GM10266 (cell line): ENCODE measurements at regions not wholly inside any gene's neighbourhood (a gene's known extent, or its start where the extent isn't known, plus 50 kb on each side); places are given as distances from the start of the nearest gene placed in this dataset.

Experiments
- DNase-seq: peaks from one replicate; pipeline ENCODE4 v3.0.0; 2012; ENCODE audit errors: extremely low spot score
- TF ChIP-seq, protein P1 (sequence below): IDR thresholded peaks from 2 replicates; pipeline ENCODE4 v1.5.1; 2012; ENCODE audit warnings: mild to moderate bottlenecking, low read depth; ENCODE audit not compliant: control insufficient read depth, insufficient read depth; ENCODE audit errors: missing control alignments

DNA sequence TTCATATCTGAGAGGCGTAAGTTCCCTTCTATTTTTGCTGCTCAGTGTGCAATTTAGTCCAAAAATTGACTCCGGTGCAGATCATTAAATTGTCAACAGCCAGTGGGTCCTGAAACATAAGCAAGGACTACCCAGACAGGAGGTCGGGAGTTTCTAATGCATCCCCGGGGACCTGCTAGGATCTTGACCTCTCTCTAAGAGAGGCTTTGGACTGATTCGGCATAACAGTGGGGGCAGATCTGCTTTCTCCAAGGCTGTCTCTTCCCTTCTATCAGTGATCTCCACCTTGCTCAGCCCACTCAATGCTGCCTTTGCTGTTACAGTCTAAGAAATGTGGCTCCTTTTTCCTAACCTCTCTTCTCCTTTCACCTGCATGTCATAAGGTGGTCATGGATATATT, 199.1 kb upstream of the NRP1 start:
- DNase-seq, result no peak
- TF ChIP-seq, protein P1, sequence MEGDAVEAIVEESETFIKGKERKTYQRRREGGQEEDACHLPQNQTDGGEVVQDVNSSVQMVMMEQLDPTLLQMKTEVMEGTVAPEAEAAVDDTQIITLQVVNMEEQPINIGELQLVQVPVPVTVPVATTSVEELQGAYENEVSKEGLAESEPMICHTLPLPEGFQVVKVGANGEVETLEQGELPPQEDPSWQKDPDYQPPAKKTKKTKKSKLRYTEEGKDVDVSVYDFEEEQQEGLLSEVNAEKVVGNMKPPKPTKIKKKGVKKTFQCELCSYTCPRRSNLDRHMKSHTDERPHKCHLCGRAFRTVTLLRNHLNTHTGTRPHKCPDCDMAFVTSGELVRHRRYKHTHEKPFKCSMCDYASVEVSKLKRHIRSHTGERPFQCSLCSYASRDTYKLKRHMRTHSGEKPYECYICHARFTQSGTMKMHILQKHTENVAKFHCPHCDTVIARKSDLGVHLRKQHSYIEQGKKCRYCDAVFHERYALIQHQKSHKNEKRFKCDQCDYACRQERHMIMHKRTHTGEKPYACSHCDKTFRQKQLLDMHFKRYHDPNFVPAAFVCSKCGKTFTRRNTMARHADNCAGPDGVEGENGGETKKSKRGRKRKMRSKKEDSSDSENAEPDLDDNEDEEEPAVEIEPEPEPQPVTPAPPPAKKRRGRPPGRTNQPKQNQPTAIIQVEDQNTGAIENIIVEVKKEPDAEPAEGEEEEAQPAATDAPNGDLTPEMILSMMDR, result no peak

DNA sequence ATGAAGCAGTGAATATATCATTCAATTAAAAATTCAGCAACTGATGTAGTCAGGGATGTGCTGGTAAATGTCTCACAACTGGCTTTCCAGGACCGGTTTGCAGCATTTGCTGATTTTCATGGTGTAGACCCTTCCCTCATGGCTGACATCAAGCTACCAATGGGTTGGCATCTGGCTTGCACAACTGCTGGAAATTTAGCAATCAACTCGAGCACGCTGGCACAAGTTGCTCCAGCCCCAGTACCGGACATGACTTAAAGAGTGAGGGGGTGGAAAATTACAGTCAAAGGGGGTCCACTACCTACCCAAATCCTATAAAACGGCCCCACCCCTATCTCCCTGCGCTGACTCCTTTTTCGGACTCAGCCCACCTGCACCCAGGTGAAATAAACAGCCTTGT, 198.4 kb upstream of the NRP1 start:
- no peak for DNase-seq
- TF ChIP-seq, protein P1, result no peak

- TF ChIP-seq, protein P1, result no peak
- DNase-seq, result no peak
Measured at GRCh38 chr10:33529234-33529633, 194.8 kb upstream of the NRP1 start.

- no peak for DNase-seq
Measured at GRCh38 chr10:33524966-33525365, 190.5 kb upstream of the NRP1 start.

GRCh38 chr10:33524041-33524440, 189.6 kb upstream of the NRP1 start:
- DNase-seq, result no peak
- TF ChIP-seq, protein P1, result no peak

More at GRCh38 chr10:33524966-33525365, 190.5 kb upstream of the NRP1 start:
- TF ChIP-seq, protein P1, result no peak

DNA sequence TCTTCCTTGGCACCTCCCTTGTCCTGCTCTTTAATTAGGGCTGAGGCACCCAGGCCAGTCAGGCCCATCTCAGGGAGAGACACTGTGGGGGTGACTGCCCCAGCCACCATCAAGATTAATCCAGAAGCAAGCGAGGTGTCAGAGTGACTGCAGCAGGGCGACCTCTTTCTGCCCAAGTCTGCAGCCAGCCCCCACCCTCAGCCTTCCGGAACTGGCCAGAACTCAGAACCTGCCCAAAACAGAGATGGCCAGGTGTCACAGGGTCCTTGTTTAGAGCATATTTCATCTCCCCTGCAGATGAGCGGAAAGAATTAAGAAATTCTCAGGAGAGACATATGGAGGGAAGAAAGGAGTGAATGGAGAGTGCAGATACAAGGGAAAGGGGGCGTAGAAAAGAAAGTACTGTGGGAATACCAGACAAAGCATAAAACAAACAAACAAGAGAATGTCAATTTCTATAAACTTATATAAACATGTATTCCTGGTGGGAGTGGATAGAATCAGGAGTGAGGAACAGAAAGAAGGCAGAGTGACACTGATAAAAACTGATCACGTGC, 188.8 kb upstream of the NRP1 start:
- TF ChIP-seq, protein P1, result no peak
- no peak for DNase-seq

DNA sequence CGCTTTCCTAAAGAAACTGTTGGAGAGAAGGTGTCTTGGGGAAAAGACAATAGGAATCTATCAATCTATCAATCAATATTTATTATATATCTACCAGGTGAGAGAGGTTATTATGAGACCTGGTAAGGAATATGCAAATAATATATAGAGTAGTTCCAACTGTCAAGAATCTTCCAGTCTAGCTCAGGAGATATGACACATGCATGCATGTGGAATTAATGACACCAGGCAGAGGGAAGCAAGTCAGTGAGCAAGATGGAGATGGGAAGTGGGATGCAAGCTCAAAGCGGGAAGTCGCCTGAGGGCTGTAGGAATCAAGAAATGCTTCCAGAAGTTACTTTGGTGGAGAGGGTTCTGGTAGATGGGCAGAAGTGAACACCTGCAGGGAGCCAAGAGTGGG, 187.4 kb upstream of the NRP1 start:
- DNase-seq, result no peak
- TF ChIP-seq, protein P1, result no peak
